ENCODE measurements at regions not wholly inside any gene's neighbourhood (a gene's known extent, or its start where the extent isn't known, plus 50 kb on each side); places are given as distances from the start of the nearest gene placed in this dataset.

GRCh38 chr9:99699396-99699795 is 122.3 kb upstream of the NR4A3 start:
- no peak overlapping the region for H3K4me3 ChIP-seq (ENCODE audit: low read depth, low read length)
- no peak for DNase-seq (ENCODE audit: low read depth)

DNA sequence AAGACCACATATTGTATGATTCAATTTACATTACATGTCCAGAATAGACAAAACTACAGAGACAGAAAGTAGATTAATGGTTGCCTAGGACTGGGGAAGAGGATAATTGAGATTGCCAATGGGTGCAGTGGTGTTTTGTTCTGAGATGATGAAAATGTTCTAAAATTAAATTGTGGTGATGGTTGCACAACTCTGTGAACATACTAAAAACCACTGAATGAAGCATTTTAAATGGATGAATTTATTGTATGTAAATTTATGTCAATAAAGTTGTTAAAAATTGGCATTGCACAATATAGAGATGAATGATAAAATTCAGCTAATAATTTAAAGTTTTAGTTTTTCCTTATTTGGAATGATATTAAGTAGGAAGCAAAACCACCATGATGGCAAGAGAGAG is 109.5 kb upstream of the NR4A3 start:
- no peak for DNase-seq (ENCODE audit: low read depth)
- no peak overlapping the region for H3K4me3 ChIP-seq (ENCODE audit: low read depth, low read length)

GRCh38 chr9:99713838-99714306 is 107.8 kb upstream of the NR4A3 start:
- no peak overlapping the region for H3K4me3 ChIP-seq (ENCODE audit: low read depth, low read length)
- DNase-seq (ENCODE audit: low read depth), result no peak

DNA sequence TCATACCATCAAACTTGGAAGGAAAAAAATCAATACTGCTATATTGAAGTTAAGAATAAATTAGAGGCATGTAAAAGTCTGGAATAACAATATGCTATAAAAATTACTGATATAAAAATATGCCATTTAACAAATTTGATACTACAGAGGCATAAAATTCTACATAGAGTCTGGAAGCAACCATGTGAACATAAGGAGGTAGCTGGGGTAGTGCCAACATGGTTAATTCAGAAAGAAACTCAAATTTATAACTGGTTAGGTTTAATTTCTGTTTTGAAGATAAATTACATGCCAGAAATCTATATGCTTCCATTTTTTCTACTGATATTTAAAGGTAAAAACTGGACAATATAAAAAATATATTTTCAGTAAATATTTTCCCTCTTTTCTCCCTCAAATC is 103.1 kb upstream of the NR4A3 start:
- DNase-seq (ENCODE audit: low read depth), result no peak
- no peak overlapping the region for H3K4me3 ChIP-seq (ENCODE audit: low read depth, low read length)

- no peak overlapping the region for H3K4me3 ChIP-seq (ENCODE audit: low read depth, low read length)
- no peak for DNase-seq (ENCODE audit: low read depth)
Measured at GRCh38 chr9:99720455-99721050, 101.1 kb upstream of the NR4A3 start.

GRCh38 chr9:99721898-99722297 is 99.8 kb upstream of the NR4A3 start:
- DNase-seq (ENCODE audit: low read depth), result no peak
- H3K4me3 ChIP-seq (ENCODE audit: low read depth, low read length), result no peak overlapping the region

- no peak overlapping the region for H3K4me3 ChIP-seq (ENCODE audit: low read depth, low read length)
- no peak for DNase-seq (ENCODE audit: low read depth)
Measured at GRCh38 chr9:99722877-99723276, 98.8 kb upstream of the NR4A3 start.

DNA sequence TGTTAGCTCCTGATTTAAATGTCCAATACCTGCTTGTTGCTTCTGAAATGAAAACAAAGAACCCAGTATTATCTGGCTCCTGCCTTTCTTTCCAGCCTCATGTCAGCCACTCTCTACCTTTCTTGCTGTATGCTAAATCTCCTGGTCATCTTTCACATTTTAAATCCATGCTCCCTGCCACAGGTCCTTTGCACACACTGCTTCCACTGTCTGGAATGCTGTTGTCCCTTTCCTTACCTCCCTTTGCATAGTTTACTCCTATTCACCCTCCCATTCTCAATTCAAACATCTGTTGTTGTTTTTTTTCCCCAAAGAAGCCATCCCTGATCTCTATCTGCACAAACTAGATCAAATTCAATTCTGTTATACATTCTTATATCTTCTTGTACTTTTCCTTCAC is 97.0 kb upstream of the NR4A3 start:
- no peak overlapping the region for H3K4me3 ChIP-seq (ENCODE audit: low read depth, low read length)
- no peak for DNase-seq (ENCODE audit: low read depth)

GRCh38 chr9:99725852-99726251 is 95.8 kb upstream of the NR4A3 start:
- no peak for DNase-seq (ENCODE audit: low read depth)
- no peak overlapping the region for H3K4me3 ChIP-seq (ENCODE audit: low read depth, low read length)

GRCh38 chr9:99726758-99727157 is 94.9 kb upstream of the NR4A3 start:
- DNase-seq (ENCODE audit: low read depth), result no peak
- no peak overlapping the region for H3K4me3 ChIP-seq (ENCODE audit: low read depth, low read length)

DNA sequence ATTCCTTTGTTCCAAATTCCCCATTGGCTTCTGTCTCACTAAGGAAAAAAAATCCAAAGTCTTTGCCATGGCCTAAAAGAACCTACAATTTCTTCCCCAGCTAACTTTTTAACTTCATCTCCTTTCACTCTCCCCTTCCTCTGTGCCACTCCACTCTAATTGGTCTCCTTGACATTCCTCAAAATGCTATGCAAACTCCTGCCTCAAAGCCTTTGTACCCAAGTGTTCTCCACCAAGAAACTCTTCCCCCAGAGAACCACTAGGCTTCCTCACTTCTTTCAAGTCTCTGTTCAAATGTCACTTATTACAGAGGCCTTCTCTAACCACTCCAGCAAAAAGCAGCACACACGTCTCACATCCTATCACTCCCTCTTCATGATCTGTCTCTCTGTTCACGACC is 91.6 kb upstream of the NR4A3 start:
- H3K4me3 ChIP-seq (ENCODE audit: low read depth, low read length), result no peak overlapping the region
- DNase-seq (ENCODE audit: low read depth), result no peak

DNA sequence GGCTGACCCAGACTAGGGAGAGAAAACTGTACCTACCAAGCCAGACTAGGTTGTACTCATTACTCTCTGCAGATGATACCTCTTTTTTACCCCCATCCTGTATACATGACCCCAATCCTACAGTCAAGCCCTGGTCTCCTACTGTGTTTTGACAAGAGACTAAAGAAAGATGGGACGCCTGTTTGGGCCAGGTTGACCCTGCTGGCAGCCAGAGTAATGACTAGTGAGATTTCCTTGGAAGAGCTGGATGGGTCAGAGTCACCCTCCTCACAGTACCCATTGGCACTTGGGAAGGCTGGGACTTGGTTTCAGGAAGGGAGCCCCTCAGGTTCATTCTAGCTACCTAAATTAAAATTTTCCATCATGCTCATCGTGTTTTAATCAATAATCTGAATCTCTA is 89.7 kb upstream of the NR4A3 start:
- DNase-seq (ENCODE audit: low read depth), result no peak
- no peak overlapping the region for H3K4me3 ChIP-seq (ENCODE audit: low read depth, low read length)

- no peak overlapping the region for H3K4me3 ChIP-seq (ENCODE audit: low read depth, low read length)
- DNase-seq (ENCODE audit: low read depth), result no peak
Measured at GRCh38 chr9:99732715-99733114, 89.0 kb upstream of the NR4A3 start.

DNA sequence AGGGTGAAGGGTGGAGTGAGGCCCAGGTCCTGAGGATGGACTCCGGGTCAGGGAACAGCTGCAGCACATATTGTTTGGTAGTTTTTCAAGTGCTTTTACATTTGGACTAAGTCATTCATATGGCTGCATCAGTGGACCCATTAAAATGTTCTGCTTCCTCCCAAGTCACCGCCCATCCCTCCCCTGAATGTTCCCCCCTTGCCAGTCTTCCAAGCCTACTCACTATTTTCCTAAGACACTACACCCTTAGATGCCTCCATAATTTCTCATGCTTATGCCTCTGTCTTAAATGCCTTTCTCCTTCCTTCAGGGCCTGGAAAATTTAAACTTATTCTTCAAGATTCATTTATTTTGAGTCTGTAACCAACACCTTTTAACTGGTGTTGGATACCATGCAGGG is 86.6 kb upstream of the NR4A3 start:
- DNase-seq (ENCODE audit: low read depth), result no peak
- no peak overlapping the region for H3K4me3 ChIP-seq (ENCODE audit: low read depth, low read length)

GRCh38 chr9:99736291-99736690 is 85.4 kb upstream of the NR4A3 start:
- no peak for DNase-seq (ENCODE audit: low read depth)
- H3K4me3 ChIP-seq (ENCODE audit: low read depth, low read length), result no peak overlapping the region

DNA sequence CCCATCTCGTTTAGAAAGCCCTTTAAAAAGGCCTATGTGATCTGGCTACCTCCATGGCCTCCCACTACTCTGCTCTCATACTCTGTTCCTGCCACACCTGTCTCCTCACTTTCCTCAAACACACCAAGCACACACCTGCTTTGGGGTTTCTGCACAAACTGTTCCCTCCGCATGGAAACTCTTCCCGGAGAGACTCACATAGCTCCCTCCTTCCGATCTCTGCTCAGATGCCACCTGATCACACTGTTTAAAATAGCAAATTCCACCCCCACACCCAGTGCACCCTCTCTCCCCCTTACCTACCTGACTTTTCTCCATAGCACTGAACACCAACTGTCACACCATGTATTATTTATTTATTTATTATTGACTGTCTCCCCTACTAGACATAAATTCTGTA is 84.0 kb upstream of the NR4A3 start:
- no peak for DNase-seq (ENCODE audit: low read depth)
- no peak overlapping the region for H3K4me3 ChIP-seq (ENCODE audit: low read depth, low read length)

- H3K4me3 ChIP-seq (ENCODE audit: low read depth, low read length), result no peak overlapping the region
- no peak for DNase-seq (ENCODE audit: low read depth)
Measured at GRCh38 chr9:99743006-99743405, 78.7 kb upstream of the NR4A3 start.

DNA sequence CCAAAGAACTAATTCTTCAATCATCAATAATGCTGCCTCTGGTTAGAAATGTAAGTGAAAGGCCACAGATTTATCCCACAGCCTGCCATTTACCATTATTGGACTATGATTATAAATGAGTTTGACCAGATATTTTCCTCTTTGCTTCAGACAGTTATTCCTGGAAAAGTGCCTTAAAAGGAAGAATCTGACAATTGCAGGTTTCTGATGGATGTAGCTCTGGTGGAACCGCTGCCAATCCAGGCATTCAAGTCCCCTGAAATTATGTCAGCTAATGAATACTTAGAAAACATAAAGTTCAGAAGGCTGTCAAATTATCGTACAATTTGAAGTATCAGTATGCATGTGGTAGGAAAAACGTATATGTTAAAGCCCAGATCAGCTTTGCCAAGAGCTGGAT is 78.2 kb upstream of the NR4A3 start:
- no peak for DNase-seq (ENCODE audit: low read depth)
- no peak overlapping the region for H3K4me3 ChIP-seq (ENCODE audit: low read depth, low read length)

DNA sequence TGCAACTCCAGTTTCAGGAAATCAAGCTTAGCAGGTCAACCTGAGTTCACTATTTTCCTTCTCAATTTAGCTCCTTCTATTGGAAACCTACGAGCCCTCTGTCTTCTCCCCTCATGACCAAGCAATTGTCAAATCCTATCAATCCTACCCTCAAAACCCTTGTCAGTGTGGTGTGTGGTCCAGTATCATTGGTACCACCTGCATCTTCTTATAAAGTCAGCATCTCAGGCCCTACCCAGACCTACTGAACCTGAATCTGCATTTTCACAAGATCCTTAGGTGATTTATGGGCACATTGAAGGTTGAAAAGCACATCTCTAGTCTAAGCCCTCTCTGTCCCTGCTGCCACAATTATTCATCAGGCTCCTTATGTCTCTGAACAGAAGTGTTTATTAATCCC is 77.6 kb upstream of the NR4A3 start:
- no peak for DNase-seq (ENCODE audit: low read depth)
- no peak overlapping the region for H3K4me3 ChIP-seq (ENCODE audit: low read depth, low read length)

DNA sequence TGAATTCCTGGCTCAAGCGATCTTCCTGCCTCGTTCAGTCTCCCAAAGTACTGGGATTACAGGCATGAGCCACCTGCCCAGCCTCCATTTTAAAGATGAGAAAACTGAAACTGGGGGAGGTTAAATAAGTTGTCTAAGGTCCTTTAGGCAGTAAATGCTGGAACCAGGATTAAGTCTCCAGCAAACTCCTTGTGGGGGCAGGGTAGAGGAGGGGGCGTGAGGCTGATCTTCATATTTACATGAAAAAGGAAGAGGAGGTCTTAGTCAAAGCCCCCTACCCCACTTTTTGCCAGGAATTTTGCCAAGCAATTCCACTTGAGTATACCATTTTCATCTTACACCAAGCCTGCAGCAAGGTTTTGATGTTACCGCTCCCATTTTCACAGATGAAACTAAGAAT is 76.6 kb upstream of the NR4A3 start:
- no peak overlapping the region for H3K4me3 ChIP-seq (ENCODE audit: low read depth, low read length)
- no peak for DNase-seq (ENCODE audit: low read depth)

- H3K4me3 ChIP-seq (ENCODE audit: low read depth, low read length), result no peak overlapping the region
- no peak for DNase-seq (ENCODE audit: low read depth)
Measured at GRCh38 chr9:99746406-99746805, 75.3 kb upstream of the NR4A3 start.

DNA sequence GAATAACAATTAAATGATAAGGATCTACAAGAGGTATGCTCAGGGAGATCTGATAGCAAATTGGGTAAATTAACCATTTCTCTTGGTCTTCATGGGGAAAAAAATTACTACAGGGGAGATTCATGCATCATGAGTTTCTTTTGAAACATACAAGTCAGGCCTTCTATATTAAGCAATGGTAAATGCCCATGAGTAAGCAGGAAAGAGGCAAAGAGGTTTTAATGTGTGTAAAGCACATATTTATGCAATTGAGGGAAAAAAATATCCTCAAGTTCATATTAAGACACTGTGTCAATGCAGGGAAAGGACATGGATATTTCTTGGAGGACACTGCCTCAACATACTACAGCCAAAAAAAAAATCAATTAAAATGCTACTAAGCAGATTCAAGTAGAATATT is 73.4 kb upstream of the NR4A3 start:
- no peak overlapping the region for H3K4me3 ChIP-seq (ENCODE audit: low read depth, low read length)
- DNase-seq (ENCODE audit: low read depth), result no peak
